Aorta (tissue), 5 donors: ENCODE measurements at regions not wholly inside any gene's neighbourhood (a gene's known extent, or its start where the extent isn't known, plus 50 kb on each side); places are given as distances from the start of the nearest gene placed in this dataset.
"Not testable (repeated sequence)": the region's sequence is repeated elsewhere in the genome, so short reads cannot be mapped to it uniquely, and the experiment has no call there.

Source experiments
- ATAC-seq: fragments of 200-7000 bp; cut with Tn5 transposase; one replicate; pipeline ENCODE4 v1.9.1; 2022; ENCODE audit warnings: moderate library complexity; ENCODE audit not compliant: low FRiP score
- DNase-seq, 2 donors: peaks; one replicate each; pipeline ENCODE4 v3.0.0-alpha.2; 2020
- H3K27ac ChIP-seq, 2 donors: one replicate each; pipeline ENCODE4 v1.5.1; 2013; ENCODE audit warnings: low read length in 2 of 2, mild to moderate bottlenecking in 2 of 2, moderate library complexity in 2 of 2, control low read depth in 1 of 2, inconsistent platforms in 1 of 2, low read depth in 1 of 2
- H3K27me3 ChIP-seq, 2 donors: one replicate each; pipeline ENCODE4 v1.6.1; 2013; ENCODE audit warnings: control low read depth in 1 of 2, low read length in 1 of 2, mild to moderate bottlenecking in 1 of 2, moderate library complexity in 1 of 2; ENCODE audit not compliant: insufficient read depth in 2 of 2, control insufficient read depth in 1 of 2
- H3K36me3 ChIP-seq, 2 donors: one replicate each; pipeline ENCODE4 v1.6.1; 2013; ENCODE audit warnings: control low read depth in 1 of 2, low read length in 1 of 2, mild to moderate bottlenecking in 1 of 2; ENCODE audit not compliant: insufficient read depth in 2 of 2, control insufficient read depth in 1 of 2
- H3K4me1 ChIP-seq, 2 donors: one replicate each; pipeline ENCODE4 v1.6.1; 2013; ENCODE audit warnings: low read length in 2 of 2, control low read depth in 1 of 2, mild to moderate bottlenecking in 1 of 2, moderate library complexity in 1 of 2; ENCODE audit not compliant: insufficient read depth in 2 of 2, control insufficient read depth in 1 of 2
- H3K4me3 ChIP-seq, 2 donors: one replicate each; pipeline ENCODE4 v1.5.1; 2013; ENCODE audit warnings: low read length in 2 of 2, control low read depth in 1 of 2, mild to moderate bottlenecking in 1 of 2
- H3K9me3 ChIP-seq: one replicate; pipeline ENCODE4 v1.6.1; 2013; ENCODE audit warnings: mild to moderate bottlenecking, low read length; ENCODE audit not compliant: control insufficient read depth
- WGBS, 2 donors: extraction: QIAGEN DNeasy Blood & Tissue Kit; methylation state at CpG; one replicate each; pipeline ENCODE4 v1.1.7; 2013; 5-methylcytosine and 5-hydroxymethylcytosine counted together
- intact Hi-C, 2 donors: fragments of 100-400 bp; cut with DNase I; formaldehyde crosslinking; loops; one replicate each; pipeline versions ENCODE4 v1.14.2 to v1.15.0; 2022
- donor health status: healthy with polysubstance abuse.
- donor health status: Bipolar disorder and iron deficiency.
- donor health status: DM: no; HTN: no; CAD: no.
- donor health status: DM: no; HTN: no; CAD: no.
- donor health status: DM: yes; HTN: yes; CAD: no.

GRCh38 chr10:34937643-34938398, 122.7 kb upstream of the PARD3 start:
- WGBS, 2 donors = 54 to 56% methylated on average over 7 of the region's 7 CpGs
- H3K27ac ChIP-seq, H3K27me3 ChIP-seq, H3K36me3 ChIP-seq, H3K4me1 ChIP-seq, ATAC-seq, DNase-seq, intact Hi-C loops, H3K9me3 ChIP-seq, H3K4me3 ChIP-seq: not testable (repeated sequence)

GRCh38 chr10:34936061-34936460, 121.0 kb upstream of the PARD3 start:
- WGBS, 2 donors = 87 to 88% methylated on average over 6 of the region's 6 CpGs
- Histone ChIP-seq H3K4me3 (no peak overlapping the region), H3K4me1 (no peaks in the 10 kb centered on the region), H3K27ac (no peak overlapping the region), H3K27me3 (no peaks in the 10 kb centered on the region), H3K9me3 (no peaks in the 10 kb centered on the region), H3K36me3 (no peaks in the 10 kb centered on the region)
- ATAC-seq (no peak), DNase-seq (no peak)
- intact Hi-C loops = no loop called here

GRCh38 chr10:34933676-34934075, 118.6 kb upstream of the PARD3 start:
- no peak overlapping the region for H3K27ac ChIP-seq
- H3K4me3 ChIP-seq = no peak overlapping the region
- WGBS, 2 donors = 9 to 11% methylated on average over 9 of the region's 9 CpGs
- H3K36me3 ChIP-seq = no peaks in the 10 kb centered on the region
- intact Hi-C loops = no loop called here
- no peaks in the 10 kb centered on the region for H3K9me3 ChIP-seq
- H3K27me3 ChIP-seq = no peaks in the 10 kb centered on the region
- DNase-seq (no peak), ATAC-seq (peak; percentile 41)
- no peaks in the 10 kb centered on the region for H3K4me1 ChIP-seq

GRCh38 chr10:34932235-34932634, 117.1 kb upstream of the PARD3 start:
- no peak overlapping the region for H3K27ac ChIP-seq
- no peaks in the 10 kb centered on the region for H3K27me3 ChIP-seq
- H3K36me3 ChIP-seq = no peaks in the 10 kb centered on the region
- DNase-seq = no peak
- intact Hi-C loops = no loop called here
- H3K4me1 ChIP-seq = no peaks in the 10 kb centered on the region
- 95 to 96% methylated on average over 12 of the region's 12 CpGs for WGBS, 2 donors
- no peak overlapping the region for H3K4me3 ChIP-seq
- no peak for ATAC-seq
- H3K9me3 ChIP-seq = no peaks in the 10 kb centered on the region

GRCh38 chr10:34931216-34931615, 116.1 kb upstream of the PARD3 start:
- H3K27me3 ChIP-seq = no peaks in the 10 kb centered on the region
- no peak for ATAC-seq

GRCh38 chr10:34922138-34922537, 107.0 kb upstream of the PARD3 start:
- Histone ChIP-seq H3K4me3 (no peak overlapping the region), H3K27ac (no peak overlapping the region), H3K9me3 (peaks cover 10% of the 10 kb centered on the region), H3K36me3 (no peaks in the 10 kb centered on the region), H3K4me1 (no peaks in the 10 kb centered on the region), H3K27me3 (no peaks in the 10 kb centered on the region)
- intact Hi-C loops = no loop called here
- ATAC-seq (no peak), DNase-seq (no peak)
- WGBS, 2 donors = 94 to 96% methylated on average over 5 of the region's 5 CpGs

More at GRCh38 chr10:34931216-34931615, 116.1 kb upstream of the PARD3 start:
- Histone ChIP-seq H3K36me3 (no peaks in the 10 kb centered on the region), H3K9me3 (no peaks in the 10 kb centered on the region), H3K27ac (no peak overlapping the region), H3K4me1 (no peaks in the 10 kb centered on the region), H3K4me3 (no peak overlapping the region)
- intact Hi-C loops = no loop called here
- 83% methylated on average over 5 of the region's 5 CpGs for WGBS, 2 donors
- no peak for DNase-seq

- Histone ChIP-seq H3K4me1 (no peaks in the 10 kb centered on the region), H3K4me3 (no peak overlapping the region), H3K27ac (no peak overlapping the region), H3K27me3 (no peaks in the 10 kb centered on the region), H3K9me3 (peaks cover 10% of the 10 kb centered on the region), H3K36me3 (no peaks in the 10 kb centered on the region)
- WGBS, 2 donors = 54 to 69% methylated on average over 1 of the region's 1 CpG
- ATAC-seq (no peak), DNase-seq (no peak)
- intact Hi-C loops = no loop called here
Measured at GRCh38 chr10:34920578-34920977, 105.5 kb upstream of the PARD3 start.

GRCh38 chr10:34918776-34919315, 103.8 kb upstream of the PARD3 start:
- Histone ChIP-seq H3K4me1 (no peaks in the 10 kb centered on the region), H3K36me3 (no peaks in the 10 kb centered on the region), H3K9me3 (peaks cover 6% of the 10 kb centered on the region), H3K27ac (no peak overlapping the region), H3K27me3 (no peaks in the 10 kb centered on the region), H3K4me3 (no peak overlapping the region)
- 51 to 59% methylated on average over 14 of the region's 14 CpGs for WGBS, 2 donors
- intact Hi-C loops = no loop called here
- DNase-seq (no peak), ATAC-seq (no peak)

GRCh38 chr10:34918060-34918775, 103.1 kb upstream of the PARD3 start:
- no peak overlapping the region for H3K27ac ChIP-seq
- H3K4me3 ChIP-seq = no peak overlapping the region
- no peak for DNase-seq
- H3K4me1 ChIP-seq = no peaks in the 10 kb centered on the region
- 68 to 73% methylated on average over 21 of the region's 21 CpGs for WGBS, 2 donors
- no peaks in the 10 kb centered on the region for H3K27me3 ChIP-seq
- ATAC-seq = no peak
- H3K9me3 ChIP-seq = peaks cover 6% of the 10 kb centered on the region
- intact Hi-C loops = no loop called here
- H3K36me3 ChIP-seq = no peaks in the 10 kb centered on the region
